Glutamatergic neuron (in vitro differentiated cells): ENCODE measurements at regions not wholly inside any gene's neighbourhood (a gene's known extent, or its start where the extent isn't known, plus 50 kb on each side); places are given as distances from the start of the nearest gene placed in this dataset.

ENCODE experiments used
- DNase-seq: peaks from one replicate; pipeline ENCODE4 v3.0.0; 2022
- H3K27ac Mint-ChIP-seq: one replicate; pipeline ENCODE4 v1.8.0; 2020; ENCODE audit warnings: mild to moderate bottlenecking, mixed read lengths, inconsistent platforms; ENCODE audit not compliant: unreplicated experiment
- H3K27me3 Mint-ChIP-seq: one replicate; pipeline ENCODE4 v1.8.0; 2020; ENCODE audit warnings: mild to moderate bottlenecking, moderate library complexity, mixed read lengths, inconsistent platforms; ENCODE audit not compliant: unreplicated experiment
- H3K36me3 Mint-ChIP-seq: one replicate; pipeline ENCODE4 v1.8.0; 2020; ENCODE audit warnings: mild to moderate bottlenecking, mixed read lengths, inconsistent platforms; ENCODE audit not compliant: unreplicated experiment
- H3K4me1 Mint-ChIP-seq: one replicate; pipeline ENCODE4 v1.8.0; 2020; ENCODE audit warnings: mild to moderate bottlenecking, low read depth, mixed read lengths, inconsistent platforms; ENCODE audit not compliant: unreplicated experiment
- H3K4me3 Mint-ChIP-seq: one replicate; pipeline ENCODE4 v1.8.0; 2020; ENCODE audit warnings: mild to moderate bottlenecking, mixed read lengths, inconsistent platforms; ENCODE audit not compliant: unreplicated experiment
- H3K9me3 Mint-ChIP-seq: one replicate; pipeline ENCODE4 v1.8.0; 2020; ENCODE audit warnings: mild to moderate bottlenecking, moderate library complexity, mixed read lengths, inconsistent platforms; ENCODE audit not compliant: unreplicated experiment
- TF ChIP-seq, protein P1 (sequence below): fragments of 200-600 bp; sonication (generic); IDR thresholded peaks from one replicate; pipeline ENCODE4 v1.5.0; 2021; ENCODE audit not compliant: partially characterized antibody, unreplicated experiment

DNA sequence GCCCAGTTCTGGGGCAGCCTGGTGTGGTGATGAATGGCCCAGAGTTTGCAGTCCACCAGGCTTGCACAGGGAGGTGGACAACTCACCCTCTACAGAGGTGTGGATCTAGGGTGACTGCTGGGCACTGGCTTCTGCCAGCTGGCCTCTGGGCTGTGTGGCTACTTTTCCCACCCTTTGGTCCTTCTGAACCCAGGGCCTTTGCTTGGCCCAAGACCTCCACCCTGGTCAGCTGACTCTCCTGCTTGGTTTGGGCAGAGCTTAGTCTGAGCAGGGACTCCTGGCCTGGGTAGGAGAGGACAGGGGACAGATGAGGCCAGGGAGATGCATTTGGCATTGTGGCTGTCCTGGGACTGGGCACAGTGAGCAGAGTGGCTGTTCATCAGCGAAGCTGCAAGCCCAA, 83.0 kb upstream of the SHANK2 start:
- no peaks in the 10 kb centered on the region for H3K4me1 Mint-ChIP-seq
- H3K27me3 Mint-ChIP-seq = peaks cover 1% of the 10 kb centered on the region
- H3K9me3 Mint-ChIP-seq = peaks cover 6% of the 10 kb centered on the region
- TF ChIP-seq, protein P1, sequence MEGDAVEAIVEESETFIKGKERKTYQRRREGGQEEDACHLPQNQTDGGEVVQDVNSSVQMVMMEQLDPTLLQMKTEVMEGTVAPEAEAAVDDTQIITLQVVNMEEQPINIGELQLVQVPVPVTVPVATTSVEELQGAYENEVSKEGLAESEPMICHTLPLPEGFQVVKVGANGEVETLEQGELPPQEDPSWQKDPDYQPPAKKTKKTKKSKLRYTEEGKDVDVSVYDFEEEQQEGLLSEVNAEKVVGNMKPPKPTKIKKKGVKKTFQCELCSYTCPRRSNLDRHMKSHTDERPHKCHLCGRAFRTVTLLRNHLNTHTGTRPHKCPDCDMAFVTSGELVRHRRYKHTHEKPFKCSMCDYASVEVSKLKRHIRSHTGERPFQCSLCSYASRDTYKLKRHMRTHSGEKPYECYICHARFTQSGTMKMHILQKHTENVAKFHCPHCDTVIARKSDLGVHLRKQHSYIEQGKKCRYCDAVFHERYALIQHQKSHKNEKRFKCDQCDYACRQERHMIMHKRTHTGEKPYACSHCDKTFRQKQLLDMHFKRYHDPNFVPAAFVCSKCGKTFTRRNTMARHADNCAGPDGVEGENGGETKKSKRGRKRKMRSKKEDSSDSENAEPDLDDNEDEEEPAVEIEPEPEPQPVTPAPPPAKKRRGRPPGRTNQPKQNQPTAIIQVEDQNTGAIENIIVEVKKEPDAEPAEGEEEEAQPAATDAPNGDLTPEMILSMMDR = no peak
- no peak overlapping the region for H3K27ac Mint-ChIP-seq
- no peak for DNase-seq
- no peaks in the 10 kb centered on the region for H3K36me3 Mint-ChIP-seq
- no peak overlapping the region for H3K4me3 Mint-ChIP-seq

DNA sequence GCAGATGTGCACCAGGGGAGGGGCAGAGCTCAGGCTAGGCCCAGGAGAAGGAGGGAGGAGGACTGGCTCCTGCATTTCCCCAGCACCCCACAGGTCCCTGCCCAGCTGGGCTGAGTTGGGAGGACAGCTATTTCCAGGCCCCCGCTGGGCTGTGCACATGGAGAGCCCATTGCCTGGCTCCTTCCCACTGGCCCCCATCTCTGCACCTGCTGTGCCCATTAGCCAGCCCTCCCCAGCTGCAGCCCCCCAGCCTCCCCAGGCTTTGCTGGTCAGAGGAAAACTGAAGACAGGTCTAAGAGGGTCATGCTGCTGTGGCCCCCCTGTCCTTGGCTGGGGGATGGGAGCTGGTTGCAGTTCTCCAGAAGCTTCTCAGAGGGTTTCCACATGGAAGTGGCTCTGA, 81.8 kb upstream of the SHANK2 start:
- Mint-ChIP-seq H3K4me3 (no peak overlapping the region), H3K27ac (no peak overlapping the region), H3K4me1 (no peaks in the 10 kb centered on the region), H3K36me3 (no peaks in the 10 kb centered on the region), H3K9me3 (peaks cover 6% of the 10 kb centered on the region), H3K27me3 (no peaks in the 10 kb centered on the region)
- DNase-seq = no peak
- TF ChIP-seq, protein P1 = no peak

DNA sequence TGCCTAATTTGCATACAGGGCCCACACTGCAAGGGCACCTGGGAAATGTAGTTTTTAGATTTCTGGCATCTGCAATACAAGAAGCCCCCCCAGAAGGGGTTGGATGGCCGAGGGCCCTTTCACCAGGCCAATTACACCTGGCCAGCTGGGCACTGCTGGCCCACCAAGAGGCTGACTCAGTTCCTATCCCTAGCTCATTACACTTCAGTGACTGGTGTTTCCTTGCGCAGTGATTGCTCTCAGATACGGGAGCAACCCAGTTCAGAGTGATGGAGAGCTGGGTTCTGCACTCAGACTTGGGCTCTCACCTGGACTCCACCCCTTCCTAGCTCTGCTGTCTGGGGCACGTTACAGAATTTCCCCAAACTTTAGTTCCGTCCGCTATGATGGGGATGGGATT, 81.1 kb upstream of the SHANK2 start:
- H3K4me1 Mint-ChIP-seq = no peaks in the 10 kb centered on the region
- H3K9me3 Mint-ChIP-seq = peaks cover 6% of the 10 kb centered on the region
- H3K27ac Mint-ChIP-seq = no peak overlapping the region
- H3K36me3 Mint-ChIP-seq = no peaks in the 10 kb centered on the region
- TF ChIP-seq, protein P1 = no peak
- H3K4me3 Mint-ChIP-seq = no peak overlapping the region
- no peaks in the 10 kb centered on the region for H3K27me3 Mint-ChIP-seq
- no peak for DNase-seq

DNA sequence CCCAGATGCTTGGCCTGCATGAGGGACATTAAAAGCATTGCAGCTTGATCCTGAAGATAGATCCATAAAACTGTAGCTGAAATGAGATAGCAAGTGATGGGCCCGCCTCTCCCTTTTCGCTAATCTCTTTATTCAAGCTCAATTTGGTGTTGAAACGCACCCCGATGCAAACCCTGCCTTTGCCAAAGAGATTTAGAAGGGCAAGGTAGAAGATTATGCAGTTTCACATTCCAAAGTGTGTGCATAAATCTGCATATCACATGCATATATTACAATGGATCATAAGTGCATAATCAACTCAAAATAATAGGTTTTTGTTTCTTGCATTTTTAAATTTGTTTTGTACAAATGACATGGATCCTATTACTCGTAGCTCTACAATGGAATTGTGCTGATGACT, 80.1 kb upstream of the SHANK2 start:
- no peaks in the 10 kb centered on the region for H3K4me1 Mint-ChIP-seq
- H3K4me3 Mint-ChIP-seq = no peak overlapping the region
- no peaks in the 10 kb centered on the region for H3K36me3 Mint-ChIP-seq
- H3K9me3 Mint-ChIP-seq = peaks cover 8% of the 10 kb centered on the region
- DNase-seq = no peak
- no peak overlapping the region for H3K27ac Mint-ChIP-seq
- H3K27me3 Mint-ChIP-seq = no peaks in the 10 kb centered on the region
- TF ChIP-seq, protein P1 = no peak

DNA sequence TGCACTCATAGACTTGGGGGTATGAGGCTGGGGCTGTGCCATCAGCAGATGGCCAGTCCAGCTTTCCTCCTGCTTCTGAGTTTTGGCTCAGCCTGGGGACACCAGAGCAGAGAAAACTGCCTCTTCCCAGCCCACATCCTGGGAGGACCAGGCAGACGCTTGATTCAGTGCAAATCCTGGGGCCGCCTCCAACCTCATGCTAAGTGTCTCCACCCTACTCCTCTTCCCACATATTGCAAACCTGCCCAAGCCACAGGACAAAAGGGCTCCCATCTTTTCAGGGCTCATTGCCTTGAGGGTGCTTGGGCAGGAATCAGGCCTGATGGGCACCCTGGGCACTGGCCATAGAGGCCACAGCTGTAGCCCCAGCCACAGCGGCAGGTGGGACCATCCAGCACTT, 79.7 kb upstream of the SHANK2 start:
- no peaks in the 10 kb centered on the region for H3K4me1 Mint-ChIP-seq
- TF ChIP-seq, protein P1 = no peak
- DNase-seq = no peak
- H3K9me3 Mint-ChIP-seq = peaks cover 6% of the 10 kb centered on the region
- no peaks in the 10 kb centered on the region for H3K36me3 Mint-ChIP-seq
- no peak overlapping the region for H3K4me3 Mint-ChIP-seq
- no peaks in the 10 kb centered on the region for H3K27me3 Mint-ChIP-seq
- no peak overlapping the region for H3K27ac Mint-ChIP-seq
